Astrocyte of the cerebellum (primary cell): ENCODE measurements at regions not wholly inside any gene's neighbourhood (a gene's known extent, or its start where the extent isn't known, plus 50 kb on each side); places are given as distances from the start of the nearest gene placed in this dataset.
A peak's percentile ranks its signal among the peaks of the same experiment; 100 is the strongest.

Experiments used
- DNase-seq: peaks from one replicate; pipeline ENCODE4 v3.0.0-alpha.2; 2011; ENCODE audit warnings: low read depth
- H3K4me3 ChIP-seq: 2 replicates; pipeline ENCODE4 v1.5.1; 2011; ENCODE audit warnings: mild to moderate bottlenecking, low read depth, low read length, moderate library complexity
- CTCF ChIP-seq: IDR thresholded peaks from 2 replicates; pipeline ENCODE4 v1.5.1; 2012; ENCODE audit warnings: low read length, low read depth, moderate library complexity, mild to moderate bottlenecking; ENCODE audit errors: missing control alignments
- in situ Hi-C: cut with HindIII; loops from 2 replicates; pipeline ENCODE4 v1.10.0; 2017; ENCODE audit warnings: low sequenced_read_pairs

- TF ChIP-seq CTCF = no peak
These were observed 805.4 kb upstream of the ALCAM start for GRCh38 chr3:104561324-104561723.

GRCh38 chr3:104564045-104564643 is 802.6 kb upstream of the ALCAM start:
- in situ Hi-C loops = no loop called here
- no peak overlapping the region for H3K4me3 ChIP-seq
- no peak for DNase-seq
- TF ChIP-seq CTCF = peak; percentile 45

More at GRCh38 chr3:104561324-104561723, 805.4 kb upstream of the ALCAM start:
- in situ Hi-C loops = no loop called here
- no peak overlapping the region for H3K4me3 ChIP-seq
- DNase-seq = no peak

GRCh38 chr3:104566054-104566453 is 800.7 kb upstream of the ALCAM start:
- no peak for DNase-seq
- no peak overlapping the region for H3K4me3 ChIP-seq
- in situ Hi-C loops = no loop called here
- TF ChIP-seq CTCF = no peak

- no peak for TF ChIP-seq CTCF
- in situ Hi-C loops = no loop called here
- H3K4me3 ChIP-seq = no peak overlapping the region
- DNase-seq = no peak
These were observed 791.1 kb upstream of the ALCAM start for GRCh38 chr3:104575634-104576033.

GRCh38 chr3:104578558-104578957 is 788.2 kb upstream of the ALCAM start:
- in situ Hi-C loops = no loop called here
- H3K4me3 ChIP-seq = no peak overlapping the region
- no peak for TF ChIP-seq CTCF
- no peak for DNase-seq

GRCh38 chr3:104582092-104582491 is 784.6 kb upstream of the ALCAM start:
- TF ChIP-seq CTCF = no peak
- in situ Hi-C loops = no loop called here
- H3K4me3 ChIP-seq = no peak overlapping the region
- no peak for DNase-seq
